T follicular helper cell (primary cell): ENCODE measurements at regions not wholly inside any gene's neighbourhood (a gene's known extent, or its start where the extent isn't known, plus 50 kb on each side); places are given as distances from the start of the nearest gene placed in this dataset.
"Not testable (repeated sequence)": the region's sequence is repeated elsewhere in the genome, so short reads cannot be mapped to it uniquely, and the experiment has no call there.

Experiments
- DNase-seq: peaks from one replicate; pipeline ENCODE4 v3.0.0-alpha.2; 2020; ENCODE audit warnings: low read depth

DNA sequence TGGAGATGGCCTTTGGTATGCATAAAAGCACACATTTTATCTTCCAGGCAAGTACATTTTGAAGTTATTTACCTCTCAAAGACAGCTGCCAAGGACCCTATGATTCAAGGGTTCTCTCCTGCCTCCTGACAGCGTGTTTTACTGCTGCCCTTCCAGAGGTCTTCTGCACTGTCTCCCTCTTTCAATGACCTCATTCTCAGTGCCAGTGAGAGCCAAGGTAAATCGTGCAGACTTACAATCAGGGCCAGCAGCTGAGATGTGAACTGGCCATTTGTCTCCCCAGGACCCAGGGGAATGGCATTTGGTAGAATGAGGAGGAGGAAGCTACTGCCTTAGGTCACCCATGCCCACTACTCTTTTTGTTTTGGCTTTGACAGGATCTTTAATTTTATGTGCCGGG lies 84.2 kb upstream of the FGGY start:
- DNase-seq = no peak

DNA sequence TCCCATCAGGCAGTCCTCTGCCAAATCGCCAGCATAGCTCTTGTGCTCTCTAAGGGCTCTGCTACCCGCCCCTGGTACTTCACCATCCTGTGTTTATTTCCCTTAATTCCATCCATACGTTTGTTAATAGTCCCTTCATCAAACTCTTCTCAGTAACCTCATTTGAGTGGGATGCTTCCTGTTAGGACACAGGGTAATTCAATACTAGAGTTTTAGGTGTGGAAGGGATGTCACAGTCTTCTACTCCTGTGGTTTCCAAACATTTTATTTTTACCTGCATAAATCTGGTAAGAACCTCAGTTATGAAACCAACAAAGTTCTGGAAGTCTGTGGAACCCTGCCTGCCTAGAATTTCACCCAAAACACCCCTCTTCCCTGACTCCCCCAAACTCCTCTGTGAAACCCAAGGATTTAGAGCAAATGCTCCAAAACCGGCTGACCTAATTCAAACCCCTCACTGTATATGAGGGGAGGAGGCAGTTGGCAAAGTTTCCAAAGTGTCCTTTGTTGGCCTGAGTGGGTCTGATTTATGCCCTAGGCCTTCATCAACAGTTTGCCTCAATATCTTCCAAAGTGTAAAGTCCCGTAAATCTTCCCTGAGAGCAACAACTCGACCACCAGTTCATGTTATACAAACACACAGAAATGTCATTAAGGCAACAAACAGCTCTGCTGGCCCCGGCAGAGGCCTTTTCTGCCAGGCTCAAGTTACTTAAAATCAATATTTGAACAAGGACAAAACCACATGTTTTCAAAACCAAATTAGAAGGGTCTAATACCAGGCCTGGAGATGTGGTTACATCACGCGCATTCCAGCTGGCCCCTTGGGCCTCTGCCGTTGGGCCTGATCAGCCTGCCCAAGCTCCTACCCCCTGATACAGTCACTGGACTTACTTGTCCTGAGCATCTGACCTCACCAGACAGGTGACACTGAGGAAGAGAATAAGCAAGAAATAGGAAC lies 82.4 kb upstream of the FGGY start:
- no peak for DNase-seq

GRCh38 chr1:59215766-59216291 lies 81.1 kb upstream of the FGGY start:
- DNase-seq = no peak

DNA sequence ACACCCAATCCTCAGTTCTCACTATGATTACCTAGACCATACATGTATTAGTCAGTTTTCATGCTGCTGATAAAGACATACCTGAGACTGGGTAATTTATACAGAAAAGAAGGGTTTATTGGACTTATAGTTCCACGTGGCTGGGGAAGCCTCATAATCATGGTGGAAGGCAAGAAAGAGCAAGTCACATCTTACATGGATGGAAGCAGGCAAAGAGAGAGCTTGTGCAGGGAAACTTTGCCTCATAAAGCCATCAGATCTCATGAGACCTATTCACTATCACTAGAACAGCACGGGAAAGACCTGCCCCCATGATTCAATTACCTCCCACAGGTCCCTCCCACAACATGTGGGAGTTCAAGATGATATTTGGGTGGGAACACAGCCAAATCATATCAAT lies 79.5 kb upstream of the FGGY start:
- not testable (repeated sequence) for DNase-seq

DNA sequence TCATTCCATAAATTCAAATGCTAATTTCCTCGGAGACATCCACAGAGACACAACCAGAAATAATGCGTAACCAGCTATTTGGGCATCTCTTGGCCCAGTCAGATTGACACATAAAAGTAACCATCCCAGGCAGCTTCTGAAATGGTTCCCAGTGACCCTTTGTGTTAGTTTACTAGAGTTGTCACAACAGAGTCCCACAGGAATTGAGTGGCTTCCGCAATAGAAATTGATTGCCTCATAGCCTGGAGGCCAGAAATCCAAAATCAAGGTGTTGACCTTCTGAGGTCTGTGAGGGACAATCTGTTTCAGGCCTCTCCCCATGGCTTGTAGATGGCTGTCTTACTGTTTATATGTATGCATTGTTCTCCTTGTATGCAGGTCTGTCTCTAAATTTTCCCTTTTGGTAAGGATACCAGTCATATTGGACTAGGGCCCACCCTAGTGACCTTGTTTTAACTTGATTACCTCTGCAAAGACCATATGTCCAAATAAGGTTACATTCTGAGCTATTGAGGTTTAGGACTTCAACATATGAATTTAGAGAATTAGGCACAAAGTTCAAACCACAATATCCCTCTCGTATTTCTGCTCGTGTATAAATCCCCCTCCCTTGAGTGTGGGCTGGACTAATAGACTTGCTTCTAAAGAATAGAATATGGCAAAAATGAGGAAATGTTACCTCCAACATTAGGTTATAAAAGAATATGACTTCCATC lies 78.2 kb upstream of the FGGY start:
- DNase-seq = no peak

DNA sequence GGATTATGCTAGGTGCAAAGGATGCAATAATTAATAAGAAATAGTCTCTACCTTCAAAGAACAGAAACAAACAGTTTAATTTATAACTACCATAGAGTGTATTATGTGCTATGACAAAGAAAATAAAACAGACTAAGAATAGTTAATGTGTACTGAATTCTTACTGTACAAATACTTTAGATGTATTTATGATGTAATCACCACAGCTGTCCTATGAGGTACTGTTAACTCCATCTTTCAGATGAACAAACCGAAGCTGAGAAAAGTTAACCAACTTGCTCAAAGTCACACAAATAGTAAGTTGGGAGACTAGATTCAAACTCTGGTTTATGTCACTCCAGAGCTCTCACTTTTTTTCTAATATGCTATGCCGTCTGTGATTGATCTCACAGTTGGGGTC lies 77.0 kb upstream of the FGGY start:
- no peak for DNase-seq

DNA sequence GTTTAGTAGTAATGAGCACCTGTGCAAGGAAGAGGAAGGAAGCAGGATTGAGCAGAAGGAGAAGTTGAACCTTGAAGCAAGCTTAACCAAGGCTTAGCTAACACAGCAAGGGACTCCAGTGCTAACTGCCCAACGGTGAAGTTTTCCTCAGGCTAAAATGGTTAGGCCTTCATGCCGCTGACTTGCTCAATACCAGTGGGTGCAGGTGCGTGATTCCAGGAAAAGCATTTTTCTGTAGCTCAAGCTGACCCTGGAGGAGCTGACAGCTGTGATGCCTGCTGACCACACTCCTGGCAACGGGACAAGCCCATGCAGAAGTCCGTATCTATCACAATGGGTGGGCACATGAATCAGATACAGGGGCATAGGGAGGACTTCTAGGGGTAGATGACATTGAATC lies 76.5 kb upstream of the FGGY start:
- no peak for DNase-seq

- no peak for DNase-seq
Observed at GRCh38 chr1:59223198-59223597, 73.7 kb upstream of the FGGY start.

GRCh38 chr1:59223989-59224634 lies 72.8 kb upstream of the FGGY start:
- no peak for DNase-seq

GRCh38 chr1:59225594-59226316 lies 71.1 kb upstream of the FGGY start:
- DNase-seq = no peak

DNA sequence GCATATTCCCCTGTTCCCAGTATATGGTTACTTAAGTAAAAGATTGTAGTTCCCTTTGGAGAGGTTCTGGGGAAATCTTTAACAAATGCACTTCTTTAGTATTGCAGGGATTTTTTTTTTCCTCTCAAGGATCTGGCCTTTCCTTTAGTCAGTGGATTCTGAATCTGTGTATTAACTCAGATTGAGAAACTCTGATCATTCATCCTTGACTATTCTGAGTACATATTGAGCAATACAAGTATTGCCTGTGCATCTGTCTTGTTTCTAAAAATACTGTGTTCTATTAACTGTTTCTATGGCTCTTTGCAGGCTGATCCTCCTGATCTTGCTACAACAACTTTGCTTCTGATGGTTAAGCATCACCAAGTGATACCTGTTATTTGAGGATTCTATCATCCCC lies 67.8 kb upstream of the FGGY start:
- no peak for DNase-seq

DNA sequence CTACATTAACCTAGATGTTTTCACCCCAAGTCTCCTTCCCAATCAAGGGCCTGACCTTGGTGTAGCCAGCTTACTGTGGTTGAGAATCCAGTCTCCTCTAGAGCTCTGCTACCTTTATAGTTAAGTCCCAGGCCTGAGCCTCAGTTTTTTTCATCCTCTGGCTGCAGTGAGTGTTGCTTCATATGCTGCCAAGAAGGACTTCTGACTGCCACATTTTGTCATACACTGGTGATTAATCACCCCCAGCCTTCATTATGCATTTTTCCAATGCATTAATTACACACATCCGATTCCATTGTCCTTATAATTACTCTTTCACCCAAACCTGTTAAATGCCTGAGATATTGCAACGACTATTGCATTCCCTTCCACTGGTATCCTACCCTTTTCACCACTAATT lies 66.3 kb upstream of the FGGY start:
- no peak for DNase-seq

- no peak for DNase-seq
Observed at GRCh38 chr1:59232216-59232615, 64.7 kb upstream of the FGGY start.

GRCh38 chr1:59233444-59233843 lies 63.5 kb upstream of the FGGY start:
- no peak for DNase-seq

DNA sequence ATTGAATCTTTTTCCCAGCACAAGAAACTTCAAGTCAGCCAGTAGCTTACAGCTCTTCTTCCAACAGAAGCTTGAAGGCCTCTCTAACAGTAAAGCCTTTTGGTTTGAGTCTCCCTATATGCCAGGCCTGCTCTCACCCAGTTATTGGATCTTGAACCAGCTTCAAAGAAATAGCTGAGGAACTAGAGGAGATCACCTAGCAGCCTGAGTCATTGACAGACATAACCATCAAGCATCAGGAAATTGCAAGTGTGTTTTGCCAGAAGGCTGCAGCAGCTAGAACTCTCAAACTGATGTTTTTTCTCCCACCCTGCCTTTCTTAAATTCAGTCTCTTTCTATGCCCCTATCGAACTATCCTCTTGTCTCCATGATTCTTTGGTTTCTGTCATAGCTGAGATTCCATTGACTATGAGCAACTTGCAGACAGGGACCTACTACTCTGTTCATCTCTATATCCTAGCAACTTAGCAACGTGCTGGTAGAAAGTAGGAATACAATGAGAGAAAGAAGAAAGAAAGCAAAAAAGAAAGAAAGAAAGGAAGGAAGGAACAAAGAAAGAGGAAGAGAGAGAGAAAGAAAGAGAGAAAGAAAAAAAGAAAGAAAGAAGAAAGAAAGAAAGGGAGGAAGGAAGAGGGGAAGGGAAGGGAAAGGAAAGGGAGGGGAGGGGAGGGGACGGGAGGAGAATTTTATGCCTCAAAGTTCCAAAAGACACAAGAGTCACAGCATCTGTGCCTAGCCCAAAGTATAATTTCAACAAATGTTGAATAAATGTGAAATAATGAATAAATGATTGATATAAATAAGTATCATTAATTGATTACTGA lies 60.0 kb upstream of the FGGY start:
- no peak for DNase-seq

DNA sequence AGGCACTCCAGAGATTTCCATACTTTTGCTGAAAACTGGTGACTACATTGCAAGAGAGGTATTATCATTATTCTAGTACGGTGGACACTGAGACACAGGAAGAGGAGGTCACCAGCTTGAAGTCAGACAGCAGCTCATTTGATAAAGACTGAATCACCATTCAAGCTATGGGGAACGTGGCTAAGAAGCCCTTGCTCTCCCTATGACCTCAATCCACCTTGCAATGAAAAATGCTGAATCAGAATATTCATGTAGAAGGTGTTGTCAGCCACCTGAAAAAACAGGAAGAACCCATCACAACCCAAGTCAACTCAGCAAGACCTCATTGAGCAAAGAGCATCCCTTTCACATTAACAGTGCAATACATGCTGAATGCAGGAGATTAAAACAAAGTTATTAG lies 59.0 kb upstream of the FGGY start:
- no peak for DNase-seq

- DNase-seq = no peak
Observed at GRCh38 chr1:59238333-59238934, 58.5 kb upstream of the FGGY start.

GRCh38 chr1:59238993-59239392 lies 57.9 kb upstream of the FGGY start:
- no peak for DNase-seq

DNA sequence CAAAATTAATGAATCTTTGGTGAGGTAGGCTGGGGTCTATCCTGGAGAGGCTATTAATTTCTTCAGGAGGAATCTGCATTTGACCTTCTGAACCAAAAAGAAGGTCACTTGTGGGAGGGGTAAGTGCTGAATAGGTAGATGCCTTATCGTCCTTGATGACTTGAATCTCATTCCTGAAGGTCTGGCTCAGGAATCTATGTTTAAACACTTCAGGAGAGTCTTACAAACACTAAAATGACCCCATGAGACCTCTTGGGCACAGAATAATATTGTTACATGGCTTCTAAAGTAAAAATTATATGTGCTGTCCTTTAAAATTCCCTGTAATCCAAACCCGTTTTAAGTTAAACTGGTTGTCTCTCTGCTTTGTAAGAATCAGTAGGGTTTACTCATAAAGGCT lies 55.0 kb upstream of the FGGY start:
- DNase-seq = no peak

DNA sequence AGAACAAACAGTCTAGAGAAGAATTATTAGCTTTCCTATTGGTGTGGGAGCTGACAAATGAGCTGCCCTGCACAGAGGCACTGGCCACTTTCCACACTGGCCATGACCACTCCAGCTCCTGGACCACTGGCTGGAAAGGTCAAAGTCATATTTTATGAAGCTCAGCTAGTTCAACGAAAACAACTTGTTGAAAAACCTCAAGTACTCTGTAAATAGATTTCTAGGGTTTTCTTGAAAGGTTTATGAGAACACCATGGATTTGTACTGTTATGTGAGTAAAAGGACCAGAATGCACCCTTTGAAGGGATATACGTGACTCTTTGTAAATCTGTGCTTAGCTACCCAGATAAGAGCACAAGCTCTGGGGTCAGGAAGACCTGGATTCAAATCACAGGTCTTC lies 54.5 kb upstream of the FGGY start:
- DNase-seq = no peak

- DNase-seq = no peak
Observed at GRCh38 chr1:59243550-59243949, 53.3 kb upstream of the FGGY start.
